Activated naive CD8-positive, alpha-beta T cell treated with anti-CD3 and anti-CD28 coated beads, Interleukin-2, amount 10 ng/mL, durations not matched to agents 7 days and 5 days (primary cell): ENCODE measurements at regions not wholly inside any gene's neighbourhood (a gene's known extent, or its start where the extent isn't known, plus 50 kb on each side); places are given as distances from the start of the nearest gene placed in this dataset.

Source experiments
- ATAC-seq: fragments of 150-1000 bp; cut with Tn5 transposase; one replicate; pipeline ENCODE4 v1.10.0; 2021; ENCODE audit warnings: low read depth, moderate library complexity
- POLR2A ChIA-PET: fragments of 350-600 bp; sonication (Branson Sonifier 250); formaldehyde crosslinking; loops from one replicate; lab custom pipeline; 2021; ENCODE audit warnings: antibody characterized with exemption; lab: Charles Lee
- DNase-seq: peaks from one replicate; pipeline ENCODE4 v3.0.0; 2021
- H3K27ac Mint-ChIP-seq: one replicate; pipeline ENCODE4 v1.8.0; 2022; ENCODE audit warnings: mild to moderate bottlenecking, mixed read lengths
- H3K27me3 Mint-ChIP-seq: one replicate; pipeline ENCODE4 v1.8.0; 2022; ENCODE audit warnings: mild to moderate bottlenecking, moderate library complexity, mixed read lengths
- H3K36me3 Mint-ChIP-seq: one replicate; pipeline ENCODE4 v1.8.0; 2021; ENCODE audit warnings: mild to moderate bottlenecking, mixed read lengths
- H3K4me1 Mint-ChIP-seq: one replicate; pipeline ENCODE4 v1.8.0; 2021; ENCODE audit warnings: mixed read lengths
- H3K4me3 Mint-ChIP-seq: one replicate; pipeline ENCODE4 v1.8.0; 2022; ENCODE audit warnings: mild to moderate bottlenecking, moderate library complexity, mixed read lengths
- H3K9me3 Mint-ChIP-seq: one replicate; pipeline ENCODE4 v1.8.0; 2021; ENCODE audit warnings: mixed read lengths

GRCh38 chr20:7695635-7696034 is 244.6 kb downstream of the HAO1 start:
- no peak for ATAC-seq
- Mint-ChIP-seq H3K27me3 (no peaks in the 10 kb centered on the region), H3K4me1 (no peaks in the 10 kb centered on the region), H3K4me3 (no peak overlapping the region), H3K36me3 (no peaks in the 10 kb centered on the region), H3K27ac (no peak overlapping the region), H3K9me3 (no peaks in the 10 kb centered on the region)
- POLR2A ChIA-PET: no interaction called here
- DNase-seq: no peak

GRCh38 chr20:7696311-7696710 is 243.9 kb downstream of the HAO1 start:
- Mint-ChIP-seq H3K4me1 (no peaks in the 10 kb centered on the region), H3K27ac (no peak overlapping the region), H3K4me3 (no peak overlapping the region), H3K9me3 (no peaks in the 10 kb centered on the region), H3K27me3 (no peaks in the 10 kb centered on the region), H3K36me3 (no peaks in the 10 kb centered on the region)
- POLR2A ChIA-PET: no interaction called here
- DNase-seq: no peak
- ATAC-seq: no peak

- POLR2A ChIA-PET: no interaction called here
- Mint-ChIP-seq H3K27me3 (no peaks in the 10 kb centered on the region), H3K4me3 (no peak overlapping the region), H3K4me1 (no peaks in the 10 kb centered on the region), H3K36me3 (no peaks in the 10 kb centered on the region), H3K27ac (no peak overlapping the region), H3K9me3 (no peaks in the 10 kb centered on the region)
- ATAC-seq: no peak
- no peak for DNase-seq
Measured at GRCh38 chr20:7702141-7702540, 238.1 kb downstream of the HAO1 start.

GRCh38 chr20:7703551-7703961 is 236.7 kb downstream of the HAO1 start:
- POLR2A ChIA-PET: no interaction called here
- DNase-seq (no peak), ATAC-seq (no peak)
- H3K4me1 Mint-ChIP-seq: no peaks in the 10 kb centered on the region
- no peaks in the 10 kb centered on the region for H3K9me3 Mint-ChIP-seq
- H3K27ac Mint-ChIP-seq: no peak overlapping the region
- H3K27me3 Mint-ChIP-seq: no peaks in the 10 kb centered on the region
- H3K4me3 Mint-ChIP-seq: no peak overlapping the region
- no peaks in the 10 kb centered on the region for H3K36me3 Mint-ChIP-seq

- POLR2A ChIA-PET: no interaction called here
- ATAC-seq: no peak
- DNase-seq: no peak
- H3K4me1 Mint-ChIP-seq: no peaks in the 10 kb centered on the region
- H3K27me3 Mint-ChIP-seq: no peaks in the 10 kb centered on the region
- no peak overlapping the region for H3K27ac Mint-ChIP-seq
- no peaks in the 10 kb centered on the region for H3K9me3 Mint-ChIP-seq
- no peak overlapping the region for H3K4me3 Mint-ChIP-seq
- no peaks in the 10 kb centered on the region for H3K36me3 Mint-ChIP-seq
Measured at GRCh38 chr20:7703996-7704395, 236.3 kb downstream of the HAO1 start.

- no peak overlapping the region for H3K4me3 Mint-ChIP-seq
- ATAC-seq: no peak
- DNase-seq: no peak
- H3K27me3 Mint-ChIP-seq: no peaks in the 10 kb centered on the region
- no peaks in the 10 kb centered on the region for H3K9me3 Mint-ChIP-seq
- H3K27ac Mint-ChIP-seq: no peak overlapping the region
- H3K4me1 Mint-ChIP-seq: no peaks in the 10 kb centered on the region
- no peaks in the 10 kb centered on the region for H3K36me3 Mint-ChIP-seq
- POLR2A ChIA-PET: no interaction called here
Measured at GRCh38 chr20:7708112-7708511, 232.1 kb downstream of the HAO1 start.

GRCh38 chr20:7708782-7709181 is 231.5 kb downstream of the HAO1 start:
- Mint-ChIP-seq H3K4me1 (no peaks in the 10 kb centered on the region), H3K27me3 (no peaks in the 10 kb centered on the region), H3K27ac (no peak overlapping the region), H3K9me3 (no peaks in the 10 kb centered on the region), H3K36me3 (no peaks in the 10 kb centered on the region), H3K4me3 (no peak overlapping the region)
- no peak for ATAC-seq
- DNase-seq: no peak
- POLR2A ChIA-PET: no interaction called here

GRCh38 chr20:7710440-7710839 is 229.8 kb downstream of the HAO1 start:
- no peak overlapping the region for H3K27ac Mint-ChIP-seq
- ATAC-seq (no peak), DNase-seq (no peak)
- H3K9me3 Mint-ChIP-seq: no peaks in the 10 kb centered on the region
- H3K27me3 Mint-ChIP-seq: no peaks in the 10 kb centered on the region
- no peaks in the 10 kb centered on the region for H3K36me3 Mint-ChIP-seq
- H3K4me1 Mint-ChIP-seq: no peaks in the 10 kb centered on the region
- H3K4me3 Mint-ChIP-seq: no peak overlapping the region
- POLR2A ChIA-PET: no interaction called here

GRCh38 chr20:7712661-7713060 is 227.6 kb downstream of the HAO1 start:
- POLR2A ChIA-PET: no interaction called here
- Mint-ChIP-seq H3K27ac (no peak overlapping the region), H3K4me1 (no peaks in the 10 kb centered on the region), H3K27me3 (no peaks in the 10 kb centered on the region), H3K36me3 (no peaks in the 10 kb centered on the region), H3K4me3 (no peak overlapping the region), H3K9me3 (no peaks in the 10 kb centered on the region)
- DNase-seq (no peak), ATAC-seq (no peak)

GRCh38 chr20:7714549-7714948 is 225.7 kb downstream of the HAO1 start:
- Mint-ChIP-seq H3K4me3 (no peak overlapping the region), H3K27me3 (no peaks in the 10 kb centered on the region), H3K4me1 (no peaks in the 10 kb centered on the region), H3K9me3 (no peaks in the 10 kb centered on the region), H3K36me3 (no peaks in the 10 kb centered on the region), H3K27ac (no peak overlapping the region)
- DNase-seq (no peak), ATAC-seq (no peak)
- POLR2A ChIA-PET: no interaction called here

GRCh38 chr20:7716286-7716972 is 223.8 kb downstream of the HAO1 start:
- Mint-ChIP-seq H3K4me3 (no peak overlapping the region), H3K27me3 (no peaks in the 10 kb centered on the region), H3K9me3 (peaks cover 3% of the 10 kb centered on the region), H3K36me3 (no peaks in the 10 kb centered on the region), H3K27ac (no peak overlapping the region), H3K4me1 (no peaks in the 10 kb centered on the region)
- POLR2A ChIA-PET: no interaction called here
- DNase-seq (no peak), ATAC-seq (no peak)

GRCh38 chr20:7722564-7722963 is 217.7 kb downstream of the HAO1 start:
- no peaks in the 10 kb centered on the region for H3K36me3 Mint-ChIP-seq

GRCh38 chr20:7723284-7723683 is 217.0 kb downstream of the HAO1 start:
- POLR2A ChIA-PET: no interaction called here

More at GRCh38 chr20:7722564-7722963, 217.7 kb downstream of the HAO1 start:
- Mint-ChIP-seq H3K27me3 (no peaks in the 10 kb centered on the region), H3K27ac (no peak overlapping the region), H3K4me1 (no peaks in the 10 kb centered on the region), H3K9me3 (peaks cover 3% of the 10 kb centered on the region), H3K4me3 (no peak overlapping the region)
- no peak for ATAC-seq
- POLR2A ChIA-PET: no interaction called here
- DNase-seq: no peak

GRCh38 chr20:7728338-7728737 is 211.9 kb downstream of the HAO1 start:
- no peak overlapping the region for H3K27ac Mint-ChIP-seq
- H3K9me3 Mint-ChIP-seq: peaks cover 2% of the 10 kb centered on the region
- DNase-seq (no peak), ATAC-seq (no peak)
- POLR2A ChIA-PET: no interaction called here
- H3K4me1 Mint-ChIP-seq: no peaks in the 10 kb centered on the region
- no peaks in the 10 kb centered on the region for H3K27me3 Mint-ChIP-seq
- H3K4me3 Mint-ChIP-seq: no peak overlapping the region
- no peaks in the 10 kb centered on the region for H3K36me3 Mint-ChIP-seq

More at GRCh38 chr20:7723284-7723683, 217.0 kb downstream of the HAO1 start:
- Mint-ChIP-seq H3K4me1 (no peaks in the 10 kb centered on the region), H3K27me3 (no peaks in the 10 kb centered on the region), H3K4me3 (no peak overlapping the region), H3K36me3 (no peaks in the 10 kb centered on the region), H3K9me3 (peaks cover 3% of the 10 kb centered on the region), H3K27ac (no peak overlapping the region)
- ATAC-seq: no peak
- DNase-seq: no peak

- peaks cover 2% of the 10 kb centered on the region for H3K9me3 Mint-ChIP-seq
- ATAC-seq (no peak), DNase-seq (no peak)
- H3K36me3 Mint-ChIP-seq: no peaks in the 10 kb centered on the region
- H3K4me3 Mint-ChIP-seq: no peak overlapping the region
- H3K27me3 Mint-ChIP-seq: no peaks in the 10 kb centered on the region
- H3K27ac Mint-ChIP-seq: no peak overlapping the region
- H3K4me1 Mint-ChIP-seq: no peaks in the 10 kb centered on the region
- POLR2A ChIA-PET: no interaction called here
Measured at GRCh38 chr20:7734216-7734615, 206.0 kb downstream of the HAO1 start.
